SK-N-SH treated with all-trans-retinoic acid at 6 μM for 48 hours (cell line): ENCODE measurements at regions not wholly inside any gene's neighbourhood (a gene's known extent, or its start where the extent isn't known, plus 50 kb on each side); places are given as distances from the start of the nearest gene placed in this dataset.

Experiments
- ATAC-seq: fragments of 200-7000 bp; cut with Tn5 transposase; 3 replicates; pipeline ENCODE4 v1.9.1; 2020; ENCODE audit warnings: mild to moderate bottlenecking, moderate library complexity
- ARNTL ChIP-seq: fragments of 450-650 bp; formaldehyde crosslinking; IDR thresholded peaks from 2 replicates; pipeline ENCODE4 v1.5.0; 2020; ENCODE audit warnings: low read depth, mild to moderate bottlenecking, moderate library complexity, borderline replicate concordance
- BACH2 ChIP-seq: fragments of 250-450 bp; sonication (Bioruptor Pico); IDR thresholded peaks from 2 replicates; pipeline ENCODE4 v1.9.0; 2021; ENCODE audit warnings: mild to moderate bottlenecking, borderline replicate concordance
- CREB5 ChIP-seq: fragments of 250-450 bp; sonication (Bioruptor Pico); IDR thresholded peaks from 2 replicates; pipeline ENCODE4 v1.5.1; 2020; ENCODE audit warnings: low read depth, mild to moderate bottlenecking, moderate library complexity
- CSDC2 ChIP-seq: fragments of 250-450 bp; sonication (Bioruptor Pico); IDR thresholded peaks from 2 replicates; pipeline ENCODE4 v1.5.0; 2020; ENCODE audit warnings: mild to moderate bottlenecking, moderate library complexity
- CSRNP3 ChIP-seq: fragments of 250-450 bp; sonication (Bioruptor Pico); IDR thresholded peaks from 2 replicates; pipeline ENCODE4 v1.5.1; 2021; ENCODE audit warnings: mild to moderate bottlenecking, moderate library complexity
- ESRRG ChIP-seq: fragments of 250-450 bp; sonication (Bioruptor Pico); IDR thresholded peaks from 2 replicates; pipeline ENCODE4 v1.6.1; 2021; ENCODE audit warnings: mild to moderate bottlenecking
- GLIS3 ChIP-seq: fragments of 250-450 bp; sonication (Bioruptor Pico); IDR thresholded peaks from 2 replicates; pipeline ENCODE4 v1.5.0; 2020; ENCODE audit warnings: mild to moderate bottlenecking, moderate library complexity
- PATZ1 ChIP-seq: fragments of 250-450 bp; sonication (Bioruptor Pico); IDR thresholded peaks from 2 replicates; pipeline ENCODE4 v1.8.0; 2020; ENCODE audit warnings: mild to moderate bottlenecking, moderate library complexity, borderline replicate concordance
- POU6F1 ChIP-seq: fragments of 250-450 bp; sonication (Bioruptor Pico); IDR thresholded peaks from 2 replicates; pipeline ENCODE4 v1.8.0; 2021; ENCODE audit warnings: low read depth, mild to moderate bottlenecking, moderate library complexity, borderline replicate concordance
- PPARA ChIP-seq: fragments of 250-450 bp; sonication (Bioruptor Pico); IDR thresholded peaks from 2 replicates; pipeline ENCODE4 v1.5.0; 2020; ENCODE audit warnings: mild to moderate bottlenecking, borderline replicate concordance
- TCF4 ChIP-seq: fragments of 250-450 bp; sonication (Bioruptor Pico); IDR thresholded peaks from 2 replicates; pipeline ENCODE4 v1.8.0; 2021; ENCODE audit warnings: mild to moderate bottlenecking, moderate library complexity, borderline replicate concordance
- TOX ChIP-seq: fragments of 250-450 bp; sonication (Bioruptor Pico); IDR thresholded peaks from 2 replicates; pipeline ENCODE4 v1.8.0; 2021; ENCODE audit warnings: mild to moderate bottlenecking, moderate library complexity, borderline replicate concordance
- TSHZ2 ChIP-seq: fragments of 250-450 bp; sonication (Bioruptor Pico); IDR thresholded peaks from 2 replicates; pipeline ENCODE4 v1.5.0; 2020; ENCODE audit warnings: mild to moderate bottlenecking, moderate library complexity
- ZC3H10 ChIP-seq: fragments of 250-450 bp; sonication (Bioruptor Pico); IDR thresholded peaks from 2 replicates; pipeline ENCODE4 v1.5.1; 2021; ENCODE audit warnings: mild to moderate bottlenecking, moderate library complexity
- ZFP3 ChIP-seq: fragments of 250-450 bp; sonication (Bioruptor Pico); IDR thresholded peaks from 2 replicates; pipeline ENCODE4 v1.5.0; 2020; ENCODE audit warnings: mild to moderate bottlenecking, moderate library complexity
- ZNF565 ChIP-seq: fragments of 450-650 bp; formaldehyde crosslinking; conservative IDR thresholded peaks from 2 replicates; pipeline ENCODE4 v1.5.0; 2020; ENCODE audit warnings: low read depth, mild to moderate bottlenecking, moderate library complexity
- ZNF8 ChIP-seq: fragments of 450-650 bp; formaldehyde crosslinking; IDR thresholded peaks from 2 replicates; pipeline ENCODE4 v1.5.0; 2020; ENCODE audit warnings: mild to moderate bottlenecking, moderate library complexity

- no peak for TF ChIP-seq GLIS3
- ATAC-seq: no peak
These were observed 82.2 kb upstream of the C9orf72 start for GRCh38 chr9:27655441-27655840.

GRCh38 chr9:27659001-27659400 is 85.7 kb upstream of the C9orf72 start:
- no peak for ATAC-seq
- no peak for TF ChIP-seq TOX (CRISPR knock-in tag)
- no peak for TF ChIP-seq CSDC2 (CRISPR knock-in tag)
- TF ChIP-seq GLIS3: no peak
- TF ChIP-seq, all 23 proteins: peak for 0

- ATAC-seq: no peak
- TF ChIP-seq ZC3H10 (no peak), CSDC2 (CRISPR knock-in tag) (no peak), TCF4 (CRISPR knock-in tag) (no peak), GLIS3 (no peak), CSRNP3 (no peak)
These were observed 86.3 kb upstream of the C9orf72 start for GRCh38 chr9:27659571-27659970.

- no peak for ATAC-seq
- TF ChIP-seq ESRRG (no peak), TSHZ2 (CRISPR knock-in tag) (no peak)
These were observed 86.9 kb upstream of the C9orf72 start for GRCh38 chr9:27660148-27660547.

- no peak for TF ChIP-seq POU6F1 (CRISPR knock-in tag)
- TF ChIP-seq, all 23 proteins: peak for 0
- no peak for ATAC-seq
These were observed 90.2 kb upstream of the C9orf72 start for GRCh38 chr9:27663526-27663925.

- no peak for TF ChIP-seq BACH2
- TF ChIP-seq ZNF565 (CRISPR knock-in tag): no peak
- TF ChIP-seq CREB5: no peak
- ATAC-seq: no peak
These were observed 91.0 kb upstream of the C9orf72 start for GRCh38 chr9:27664121-27664779.

GRCh38 chr9:27665136-27665535 is 91.9 kb upstream of the C9orf72 start:
- ATAC-seq: no peak
- TF ChIP-seq ARNTL (CRISPR knock-in tag) (no peak), BACH2 (no peak), CSRNP3 (no peak), GLIS3 (no peak), TSHZ2 (CRISPR knock-in tag) (no peak), TCF4 (CRISPR knock-in tag) (no peak), PPARA (CRISPR knock-in tag) (no peak), CSDC2 (CRISPR knock-in tag) (no peak), ZFP3 (no peak), PATZ1 (CRISPR knock-in tag) (no peak), ZNF8 (CRISPR knock-in tag) (no peak)
